ENCODE measurements at regions not wholly inside any gene's neighbourhood (a gene's known extent, or its start where the extent isn't known, plus 50 kb on each side); places are given as distances from the start of the nearest gene placed in this dataset.

DNA sequence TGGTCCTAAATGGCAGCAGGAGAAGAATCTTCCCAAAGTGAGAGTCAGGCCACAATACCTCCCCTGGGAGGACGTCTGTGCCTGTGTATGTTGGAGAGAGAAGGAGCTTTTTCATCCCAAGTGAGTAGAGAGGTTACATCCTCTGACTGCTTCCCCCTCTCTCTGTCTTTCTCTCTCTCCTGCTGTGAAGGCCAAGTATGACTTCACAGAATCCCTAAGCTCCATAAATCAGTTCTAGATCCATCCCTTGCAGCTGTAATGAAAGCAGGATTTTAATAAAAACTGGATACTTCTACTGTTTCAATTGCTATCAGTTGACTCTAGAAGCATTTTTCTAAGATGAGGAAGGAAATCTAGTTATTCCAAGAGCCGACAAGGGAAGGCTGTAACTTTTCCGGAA, 389.1 kb upstream of the PROK2 start:
- TF ChIP-seq, protein P1, sequence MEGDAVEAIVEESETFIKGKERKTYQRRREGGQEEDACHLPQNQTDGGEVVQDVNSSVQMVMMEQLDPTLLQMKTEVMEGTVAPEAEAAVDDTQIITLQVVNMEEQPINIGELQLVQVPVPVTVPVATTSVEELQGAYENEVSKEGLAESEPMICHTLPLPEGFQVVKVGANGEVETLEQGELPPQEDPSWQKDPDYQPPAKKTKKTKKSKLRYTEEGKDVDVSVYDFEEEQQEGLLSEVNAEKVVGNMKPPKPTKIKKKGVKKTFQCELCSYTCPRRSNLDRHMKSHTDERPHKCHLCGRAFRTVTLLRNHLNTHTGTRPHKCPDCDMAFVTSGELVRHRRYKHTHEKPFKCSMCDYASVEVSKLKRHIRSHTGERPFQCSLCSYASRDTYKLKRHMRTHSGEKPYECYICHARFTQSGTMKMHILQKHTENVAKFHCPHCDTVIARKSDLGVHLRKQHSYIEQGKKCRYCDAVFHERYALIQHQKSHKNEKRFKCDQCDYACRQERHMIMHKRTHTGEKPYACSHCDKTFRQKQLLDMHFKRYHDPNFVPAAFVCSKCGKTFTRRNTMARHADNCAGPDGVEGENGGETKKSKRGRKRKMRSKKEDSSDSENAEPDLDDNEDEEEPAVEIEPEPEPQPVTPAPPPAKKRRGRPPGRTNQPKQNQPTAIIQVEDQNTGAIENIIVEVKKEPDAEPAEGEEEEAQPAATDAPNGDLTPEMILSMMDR (IDR thresholded peaks at IDR 0.05) = no peak

DNA sequence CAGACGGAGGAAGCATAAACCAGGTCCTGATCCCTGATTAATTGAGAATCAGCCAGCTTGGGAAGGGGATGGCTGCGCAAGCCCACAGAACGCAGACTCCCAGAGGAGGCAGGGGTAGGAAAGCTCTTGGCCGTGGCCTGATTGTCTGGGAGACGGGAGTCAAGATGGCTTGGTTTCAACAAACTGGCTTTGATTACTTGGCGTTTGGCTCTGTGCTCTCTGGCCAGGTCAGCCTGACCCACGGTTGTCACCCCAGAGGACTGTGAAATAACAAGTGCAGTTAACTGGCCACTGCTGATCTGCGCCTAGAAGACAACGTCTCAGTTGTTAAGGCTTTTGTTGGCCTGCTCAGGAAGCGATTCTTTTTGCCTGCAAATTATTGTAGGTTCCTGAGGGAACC, 387.0 kb upstream of the PROK2 start:
- TF ChIP-seq, protein P1 (IDR thresholded peaks at IDR 0.05) = no peak

DNA sequence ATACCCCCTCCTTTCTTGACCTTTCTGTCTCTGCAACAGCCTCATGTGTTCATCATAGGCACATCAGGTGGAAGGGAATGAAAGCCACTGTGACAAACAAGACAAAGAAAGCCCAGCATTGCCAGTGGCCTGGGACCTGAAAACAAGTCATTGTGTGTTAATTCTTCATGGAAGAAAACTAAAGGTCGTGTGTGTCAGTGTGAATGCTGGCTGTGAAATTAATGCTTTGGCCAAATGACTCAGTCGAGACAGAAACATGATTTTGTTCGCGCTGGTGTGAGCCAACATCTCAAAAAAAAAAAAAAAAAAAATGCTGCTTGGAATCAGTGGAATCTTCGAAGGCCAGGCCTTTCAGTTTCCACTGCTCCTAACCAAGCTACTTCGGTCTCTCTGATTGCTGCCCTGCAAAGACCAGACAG, 386.5 kb upstream of the PROK2 start:
- TF ChIP-seq, protein P1 (IDR thresholded peaks at IDR 0.05) = no peak

DNA sequence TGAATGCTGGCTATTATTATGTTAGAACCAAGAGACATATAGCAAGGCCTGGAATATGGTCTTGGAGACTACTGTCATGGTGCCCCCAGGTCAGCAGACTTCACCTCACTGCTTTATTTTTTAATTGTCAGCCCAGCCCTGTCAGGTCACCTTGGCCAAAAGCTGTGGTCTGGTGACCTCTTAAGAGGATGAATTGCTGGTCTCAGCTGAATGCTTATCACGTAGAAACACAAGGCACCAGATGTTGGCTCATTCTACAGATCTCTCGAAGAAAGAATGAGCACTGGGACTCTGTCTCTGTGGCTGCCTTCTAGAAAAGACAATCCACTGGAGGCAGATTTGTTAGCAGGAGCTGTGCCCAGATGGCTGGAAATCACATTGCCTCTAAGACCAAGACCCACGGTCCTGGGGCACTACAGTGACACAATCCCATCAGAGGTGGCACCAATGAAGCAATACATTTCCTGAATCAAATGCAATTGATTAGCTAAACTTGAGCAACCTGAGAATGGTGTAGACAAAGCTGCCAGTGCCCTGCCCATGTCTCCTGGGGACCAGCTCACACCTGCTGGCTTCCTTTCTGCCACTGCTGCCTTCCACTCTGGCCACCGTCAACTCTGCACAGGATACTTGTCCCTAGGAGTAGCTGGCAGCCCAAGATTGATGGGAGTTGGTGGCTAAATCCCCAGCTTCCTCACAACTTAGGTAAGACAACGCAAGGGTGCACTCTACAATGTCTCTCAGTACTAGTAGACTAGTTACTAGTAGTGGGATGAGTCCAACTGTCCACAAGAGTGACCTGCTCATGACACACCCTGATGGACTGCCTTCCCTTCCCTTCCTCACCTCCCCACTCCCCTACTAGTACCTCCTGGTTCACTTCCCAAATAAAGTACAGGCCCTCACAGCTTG, 384.9 kb upstream of the PROK2 start:
- TF ChIP-seq, protein P1 (IDR thresholded peaks at IDR 0.05) = no peak

DNA sequence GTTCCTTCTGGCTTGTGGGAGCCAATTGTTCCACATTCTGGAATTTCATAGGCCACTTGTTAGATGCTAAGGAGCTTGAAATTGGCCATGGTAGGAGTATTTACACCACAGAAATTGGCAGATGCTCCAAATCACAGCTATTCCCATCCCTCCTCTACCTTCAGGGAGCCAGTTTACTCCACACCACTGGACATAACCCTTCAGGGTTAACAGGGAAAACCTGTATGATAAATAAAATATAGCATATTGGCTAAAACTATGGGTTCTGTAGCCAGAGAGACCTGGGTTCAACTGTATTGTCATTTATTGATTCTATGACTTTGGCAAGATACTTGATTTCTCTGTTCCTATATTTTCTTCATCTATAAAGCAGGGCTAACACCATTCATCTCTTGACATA, 384.2 kb upstream of the PROK2 start:
- TF ChIP-seq, protein P1 (IDR thresholded peaks at IDR 0.05) = no peak

DNA sequence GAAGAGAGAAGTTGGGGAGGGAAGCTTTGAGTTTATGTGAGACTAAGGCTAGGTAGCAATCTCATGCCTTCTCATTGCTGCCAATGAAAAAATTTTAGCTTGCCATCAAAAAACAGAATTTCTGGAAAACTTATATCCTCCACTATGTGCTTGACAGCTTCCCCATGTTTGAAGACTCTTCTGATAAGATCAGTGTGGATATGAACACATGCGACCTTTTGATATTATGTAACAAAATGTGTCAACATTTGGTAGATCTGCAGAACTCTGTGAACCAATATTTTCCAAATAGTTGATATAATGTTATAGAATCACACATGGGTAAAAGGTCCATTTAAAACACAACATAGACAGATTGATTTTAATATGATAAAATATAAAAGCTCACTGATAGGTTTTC, 380.9 kb upstream of the PROK2 start:
- TF ChIP-seq, protein P1 (IDR thresholded peaks at IDR 0.05) = no peak

DNA sequence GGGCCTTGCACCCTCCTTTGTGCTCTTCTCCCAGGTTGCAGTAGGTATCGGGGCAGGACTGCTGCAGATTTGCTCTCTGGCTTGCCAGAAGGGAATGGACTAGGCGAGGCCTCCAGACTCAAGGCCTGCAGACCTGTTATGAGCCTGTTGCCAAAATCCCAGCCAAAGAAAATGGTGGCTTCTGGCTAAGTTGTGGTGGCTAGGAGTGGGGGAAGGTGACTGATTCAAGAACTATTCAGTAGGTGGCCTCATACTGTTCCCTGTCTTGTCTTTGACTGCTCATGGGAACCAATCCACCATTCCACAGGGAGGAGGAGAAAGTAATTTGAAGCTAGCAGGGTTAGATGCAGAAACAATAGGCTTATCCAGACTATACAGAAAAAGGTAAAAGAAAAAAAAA, 380.4 kb upstream of the PROK2 start:
- TF ChIP-seq, protein P1 (IDR thresholded peaks at IDR 0.05) = no peak
